Liver (tissue), 8 donors: ENCODE measurements at regions not wholly inside any gene's neighbourhood (a gene's known extent, or its start where the extent isn't known, plus 50 kb on each side); places are given as distances from the start of the nearest gene placed in this dataset.

ENCODE experiments used
- DNase-seq: peaks from one replicate; pipeline ENCODE4 v3.0.0-alpha.2; 2017; ENCODE audit warnings: low spot score
- H3K27ac ChIP-seq, 2 donors: one replicate each; pipeline ENCODE4 v1.7.0; 2013; ENCODE audit warnings: inconsistent platforms in 2 of 2, low read length in 2 of 2, control low read depth in 1 of 2, low read depth in 1 of 2, mild to moderate bottlenecking in 1 of 2
- H3K27me3 ChIP-seq, 4 donors: one replicate each; pipeline versions ENCODE4 v1.6.1 to v1.7.0; 2013; ENCODE audit warnings: low read length in 3 of 4, inconsistent platforms in 1 of 4, mild to moderate bottlenecking in 1 of 4, moderate library complexity in 1 of 4; ENCODE audit not compliant: control insufficient read depth in 4 of 4, insufficient read depth in 4 of 4
- H3K36me3 ChIP-seq, 4 donors: one replicate each; pipeline versions ENCODE4 v1.6.1 to v1.7.0; 2013; ENCODE audit warnings: low read length in 3 of 4, mild to moderate bottlenecking in 3 of 4, low read depth in 1 of 4, moderate library complexity in 1 of 4; ENCODE audit not compliant: control insufficient read depth in 4 of 4, insufficient read depth in 3 of 4
- H3K4me1 ChIP-seq, 4 donors: one replicate each; pipeline versions ENCODE4 v1.6.1 to v1.7.0; 2013; ENCODE audit warnings: low read length in 3 of 4, mild to moderate bottlenecking in 3 of 4, moderate library complexity in 1 of 4; ENCODE audit not compliant: control insufficient read depth in 4 of 4, insufficient read depth in 4 of 4
- H3K4me3 ChIP-seq, 3 donors: one replicate each; pipeline versions ENCODE4 v1.6.1 to v1.7.0; 2013; ENCODE audit warnings: low read length in 3 of 3, control low read depth in 1 of 3, low read depth in 1 of 3, mild to moderate bottlenecking in 1 of 3
- H3K9ac ChIP-seq, 2 donors: one replicate each; pipeline ENCODE4 v1.7.0; 2013; ENCODE audit warnings: low read length in 2 of 2, mild to moderate bottlenecking in 2 of 2, moderate library complexity in 2 of 2, control low read depth in 1 of 2, low read depth in 1 of 2
- H3K9me3 ChIP-seq, 4 donors: one replicate each; pipeline versions ENCODE4 v1.6.1 to v1.7.0; 2013; ENCODE audit warnings: low read length in 3 of 4; ENCODE audit not compliant: control insufficient read depth in 4 of 4
- EGR1 ChIP-seq, 2 donors: IDR thresholded peaks; 2 replicates each; pipeline ENCODE4 v1.6.1; 2016 to 2018; ENCODE audit warnings: antibody characterized with exemption in 2 of 2, low read depth in 2 of 2
- FOXA1 ChIP-seq: IDR thresholded peaks from 2 replicates; pipeline ENCODE4 v1.6.1; 2016; ENCODE audit warnings: antibody characterized with exemption
- FOXA2 ChIP-seq: IDR thresholded peaks from 2 replicates; pipeline ENCODE4 v1.6.1; 2016; ENCODE audit warnings: antibody characterized with exemption
- GABPA ChIP-seq, 2 donors: IDR thresholded peaks in 1 of 2; conservative IDR thresholded peaks in 1 of 2; 2 replicates each; pipeline ENCODE4 v1.6.1; 2016; ENCODE audit warnings: antibody characterized with exemption in 2 of 2, mild to moderate bottlenecking in 1 of 2, moderate library complexity in 1 of 2
- HNF4A ChIP-seq, 2 donors: conservative IDR thresholded peaks; 2 replicates each; pipeline ENCODE4 v1.6.1; 2016; ENCODE audit warnings: antibody characterized with exemption in 2 of 2, mild to moderate bottlenecking in 2 of 2
- HNF4G ChIP-seq: IDR thresholded peaks from 2 replicates; pipeline ENCODE4 v1.6.1; 2016; ENCODE audit warnings: antibody characterized with exemption
- JUND ChIP-seq, 2 donors: IDR thresholded peaks; 2 replicates each; pipeline ENCODE4 v1.6.1; 2016; ENCODE audit warnings: antibody characterized with exemption in 2 of 2
- MAX ChIP-seq: IDR thresholded peaks from 2 replicates; pipeline ENCODE4 v1.6.1; 2016; ENCODE audit warnings: antibody characterized with exemption
- NR2F2 ChIP-seq: IDR thresholded peaks from 2 replicates; pipeline ENCODE4 v1.6.1; 2016; ENCODE audit warnings: antibody characterized with exemption
- RAD21 ChIP-seq, 2 donors: IDR thresholded peaks; 2 replicates each; pipeline ENCODE4 v1.6.1; 2016; ENCODE audit warnings: antibody characterized with exemption in 2 of 2, mild to moderate bottlenecking in 2 of 2
- RXRA ChIP-seq, 2 donors: IDR thresholded peaks; 2 replicates each; pipeline ENCODE4 v1.6.1; 2017 to 2018; ENCODE audit warnings: antibody characterized with exemption in 2 of 2, mild to moderate bottlenecking in 1 of 2
- SP1 ChIP-seq: IDR thresholded peaks from 2 replicates; pipeline ENCODE4 v1.6.1; 2018; ENCODE audit warnings: antibody characterized with exemption, mild to moderate bottlenecking
- TAF1 ChIP-seq: conservative IDR thresholded peaks from 2 replicates; pipeline ENCODE4 v1.6.1; 2016; ENCODE audit warnings: antibody characterized with exemption, mild to moderate bottlenecking
- YY1 ChIP-seq: IDR thresholded peaks from 2 replicates; pipeline ENCODE4 v1.6.1; 2016; ENCODE audit warnings: antibody characterized with exemption, mild to moderate bottlenecking
- ZBTB33 ChIP-seq: IDR thresholded peaks from 2 replicates; pipeline ENCODE4 v1.6.1; 2016; ENCODE audit warnings: antibody characterized with exemption
- WGBS: extraction: QIAGEN DNeasy Blood & Tissue Kit; methylation state at CpG from one replicate; pipeline ENCODE4 v1.1.7; 2013; 5-methylcytosine and 5-hydroxymethylcytosine counted together
- TF ChIP-seq, protein P1 (sequence below): IDR thresholded peaks from 2 replicates; pipeline ENCODE4 v1.6.1; 2016; ENCODE audit warnings: antibody characterized with exemption, mild to moderate bottlenecking
- TF ChIP-seq, protein P2 (sequence below): IDR thresholded peaks from 2 replicates; pipeline ENCODE4 v1.6.1; 2016; ENCODE audit warnings: antibody characterized with exemption
- TF ChIP-seq, protein P3 (sequence below): fragments of 150-350 bp; IDR thresholded peaks from 2 replicates; pipeline ENCODE4 v1.5.1; 2017; ENCODE audit warnings: improper control_type of control experiment, low read depth, low read length; ENCODE audit not compliant: missing input control
- donor health status: healthy.
- donor health status: healthy.
- donor health status: healthy.
- donor health status: healthy.
- donor health status: healthy.

DNA sequence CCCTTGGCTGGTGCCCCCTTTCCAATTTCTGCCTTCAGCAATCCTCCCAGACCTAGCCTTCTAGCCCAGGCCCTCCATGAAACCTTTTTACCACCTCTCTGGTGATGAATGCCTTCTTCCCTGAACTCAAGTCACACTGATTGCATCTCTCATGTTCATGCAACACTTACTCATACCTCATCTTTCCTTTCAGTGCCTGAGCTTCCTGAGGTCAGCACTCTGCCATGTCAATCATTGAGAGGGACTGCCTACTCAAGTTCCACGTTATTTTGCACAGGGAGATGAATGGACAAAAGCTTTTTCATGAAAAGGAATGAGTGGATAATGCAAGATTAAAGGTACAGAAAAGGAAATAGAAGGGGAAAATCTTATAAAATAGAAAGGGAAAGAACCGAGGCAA, 60.1 kb upstream of the PLEKHG1 start:
- WGBS: 80% methylated on average over 2 of the region's 2 CpGs

More for the DNA sequence above, 60.1 kb upstream of the PLEKHG1 start:
- Histone ChIP-seq H3K27me3 (no peaks in the 10 kb centered on the region), H3K36me3 (no peaks in the 10 kb centered on the region), H3K9ac (no peak overlapping the region), H3K4me3 (no peak overlapping the region), H3K9me3 (no peaks in the 10 kb centered on the region), H3K27ac (no peak overlapping the region), H3K4me1 (peaks cover 6 to 33% (median 22%) of the 10 kb centered on the region in 4 donors)
- DNase-seq: no peak
- TF ChIP-seq TAF1: no peak
- TF ChIP-seq EGR1 (IDR thresholded peaks at IDR 0.05; ENCODE audit: low read depth in 2 of 2): no peak
- no peak for TF ChIP-seq ZBTB33
- TF ChIP-seq FOXA1: no peak
- TF ChIP-seq, protein P1, sequence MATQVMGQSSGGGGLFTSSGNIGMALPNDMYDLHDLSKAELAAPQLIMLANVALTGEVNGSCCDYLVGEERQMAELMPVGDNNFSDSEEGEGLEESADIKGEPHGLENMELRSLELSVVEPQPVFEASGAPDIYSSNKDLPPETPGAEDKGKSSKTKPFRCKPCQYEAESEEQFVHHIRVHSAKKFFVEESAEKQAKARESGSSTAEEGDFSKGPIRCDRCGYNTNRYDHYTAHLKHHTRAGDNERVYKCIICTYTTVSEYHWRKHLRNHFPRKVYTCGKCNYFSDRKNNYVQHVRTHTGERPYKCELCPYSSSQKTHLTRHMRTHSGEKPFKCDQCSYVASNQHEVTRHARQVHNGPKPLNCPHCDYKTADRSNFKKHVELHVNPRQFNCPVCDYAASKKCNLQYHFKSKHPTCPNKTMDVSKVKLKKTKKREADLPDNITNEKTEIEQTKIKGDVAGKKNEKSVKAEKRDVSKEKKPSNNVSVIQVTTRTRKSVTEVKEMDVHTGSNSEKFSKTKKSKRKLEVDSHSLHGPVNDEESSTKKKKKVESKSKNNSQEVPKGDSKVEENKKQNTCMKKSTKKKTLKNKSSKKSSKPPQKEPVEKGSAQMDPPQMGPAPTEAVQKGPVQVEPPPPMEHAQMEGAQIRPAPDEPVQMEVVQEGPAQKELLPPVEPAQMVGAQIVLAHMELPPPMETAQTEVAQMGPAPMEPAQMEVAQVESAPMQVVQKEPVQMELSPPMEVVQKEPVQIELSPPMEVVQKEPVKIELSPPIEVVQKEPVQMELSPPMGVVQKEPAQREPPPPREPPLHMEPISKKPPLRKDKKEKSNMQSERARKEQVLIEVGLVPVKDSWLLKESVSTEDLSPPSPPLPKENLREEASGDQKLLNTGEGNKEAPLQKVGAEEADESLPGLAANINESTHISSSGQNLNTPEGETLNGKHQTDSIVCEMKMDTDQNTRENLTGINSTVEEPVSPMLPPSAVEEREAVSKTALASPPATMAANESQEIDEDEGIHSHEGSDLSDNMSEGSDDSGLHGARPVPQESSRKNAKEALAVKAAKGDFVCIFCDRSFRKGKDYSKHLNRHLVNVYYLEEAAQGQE: no peak
- TF ChIP-seq NR2F2: no peak
- TF ChIP-seq SP1: no peak
- TF ChIP-seq HNF4A (conservative IDR thresholded peaks at IDR 0.05): no peak
- TF ChIP-seq, protein P2, sequence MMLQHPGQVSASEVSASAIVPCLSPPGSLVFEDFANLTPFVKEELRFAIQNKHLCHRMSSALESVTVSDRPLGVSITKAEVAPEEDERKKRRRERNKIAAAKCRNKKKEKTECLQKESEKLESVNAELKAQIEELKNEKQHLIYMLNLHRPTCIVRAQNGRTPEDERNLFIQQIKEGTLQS: no peak
- TF ChIP-seq, protein P3, sequence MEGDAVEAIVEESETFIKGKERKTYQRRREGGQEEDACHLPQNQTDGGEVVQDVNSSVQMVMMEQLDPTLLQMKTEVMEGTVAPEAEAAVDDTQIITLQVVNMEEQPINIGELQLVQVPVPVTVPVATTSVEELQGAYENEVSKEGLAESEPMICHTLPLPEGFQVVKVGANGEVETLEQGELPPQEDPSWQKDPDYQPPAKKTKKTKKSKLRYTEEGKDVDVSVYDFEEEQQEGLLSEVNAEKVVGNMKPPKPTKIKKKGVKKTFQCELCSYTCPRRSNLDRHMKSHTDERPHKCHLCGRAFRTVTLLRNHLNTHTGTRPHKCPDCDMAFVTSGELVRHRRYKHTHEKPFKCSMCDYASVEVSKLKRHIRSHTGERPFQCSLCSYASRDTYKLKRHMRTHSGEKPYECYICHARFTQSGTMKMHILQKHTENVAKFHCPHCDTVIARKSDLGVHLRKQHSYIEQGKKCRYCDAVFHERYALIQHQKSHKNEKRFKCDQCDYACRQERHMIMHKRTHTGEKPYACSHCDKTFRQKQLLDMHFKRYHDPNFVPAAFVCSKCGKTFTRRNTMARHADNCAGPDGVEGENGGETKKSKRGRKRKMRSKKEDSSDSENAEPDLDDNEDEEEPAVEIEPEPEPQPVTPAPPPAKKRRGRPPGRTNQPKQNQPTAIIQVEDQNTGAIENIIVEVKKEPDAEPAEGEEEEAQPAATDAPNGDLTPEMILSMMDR: no peak
- TF ChIP-seq GABPA (IDR thresholded peaks at IDR 0.05 in 1 of 2, conservative IDR thresholded peaks at IDR 0.05 in 1 of 2): no peak
- TF ChIP-seq RAD21 (IDR thresholded peaks at IDR 0.05): no peak
- TF ChIP-seq MAX: no peak
- TF ChIP-seq FOXA2: no peak
- no peak for TF ChIP-seq JUND (IDR thresholded peaks at IDR 0.05)
- no peak for TF ChIP-seq RXRA (IDR thresholded peaks at IDR 0.05)
- TF ChIP-seq YY1: no peak
- TF ChIP-seq HNF4G: no peak
